Tibial nerve (tissue), 4 donors: ENCODE measurements at regions not wholly inside any gene's neighbourhood (a gene's known extent, or its start where the extent isn't known, plus 50 kb on each side); places are given as distances from the start of the nearest gene placed in this dataset.

Experiments
- CTCF ChIP-seq, 5 experiments: fragments of 200-600 bp in 3 of 5; fragments of 450-650 bp in 2 of 5; sonication (generic) in 3 of 5; IDR thresholded peaks; one replicate each; pipeline ENCODE4 v1.5.1; 2016 to 2019; ENCODE audit warnings: antibody characterized with exemption in 5 of 5, mild to moderate bottlenecking in 3 of 5, moderate library complexity in 2 of 5
- EP300 ChIP-seq, 2 donors: sonication (generic); formaldehyde crosslinking; IDR thresholded peaks; one replicate each; pipeline ENCODE4 v1.6.1; 2017; ENCODE audit warnings: antibody characterized with exemption in 2 of 2, mild to moderate bottlenecking in 1 of 2
- POLR2A ChIP-seq, 2 donors: fragments of 450-650 bp; IDR thresholded peaks; one replicate each; pipeline ENCODE4 v1.6.1; 2017; ENCODE audit warnings: antibody characterized with exemption in 2 of 2, mild to moderate bottlenecking in 2 of 2, moderate library complexity in 2 of 2

GRCh38 chr7:148489678-148490077, 100.9 kb upstream of the C7orf33 start:
- TF ChIP-seq CTCF (IDR thresholded peaks at IDR 0.05) (no peak), POLR2A (IDR thresholded peaks at IDR 0.05) (no peak), EP300 (IDR thresholded peaks at IDR 0.05) (no peak)
